ENCODE measurements at regions not wholly inside any gene's neighbourhood (a gene's known extent, or its start where the extent isn't known, plus 50 kb on each side); places are given as distances from the start of the nearest gene placed in this dataset.

- TF ChIP-seq CTCF (IDR thresholded peaks at IDR 0.05) = no peak
- TF ChIP-seq POLR2A (IDR thresholded peaks at IDR 0.05) = no peak
- no peak for TF ChIP-seq EP300 (IDR thresholded peaks at IDR 0.05)
Observed at GRCh38 chr16:86372193-86372592, 138.1 kb upstream of the FOXF1 start.

All from sigmoid colon (tissue), 4 donors.